NT2/D1 (cell line): ENCODE measurements at regions not wholly inside any gene's neighbourhood (a gene's known extent, or its start where the extent isn't known, plus 50 kb on each side); places are given as distances from the start of the nearest gene placed in this dataset.

Experiments used
- SUZ12 ChIP-seq: IDR thresholded peaks from 2 replicates; pipeline ENCODE4 v1.6.1; 2011; ENCODE audit not compliant: insufficient read length, insufficient read depth; ENCODE audit errors: extremely low read depth
- ZNF274 ChIP-seq: IDR thresholded peaks from 2 replicates; pipeline ENCODE4 v1.6.1; 2011; ENCODE audit warnings: mild to moderate bottlenecking, low read depth, low read length

DNA sequence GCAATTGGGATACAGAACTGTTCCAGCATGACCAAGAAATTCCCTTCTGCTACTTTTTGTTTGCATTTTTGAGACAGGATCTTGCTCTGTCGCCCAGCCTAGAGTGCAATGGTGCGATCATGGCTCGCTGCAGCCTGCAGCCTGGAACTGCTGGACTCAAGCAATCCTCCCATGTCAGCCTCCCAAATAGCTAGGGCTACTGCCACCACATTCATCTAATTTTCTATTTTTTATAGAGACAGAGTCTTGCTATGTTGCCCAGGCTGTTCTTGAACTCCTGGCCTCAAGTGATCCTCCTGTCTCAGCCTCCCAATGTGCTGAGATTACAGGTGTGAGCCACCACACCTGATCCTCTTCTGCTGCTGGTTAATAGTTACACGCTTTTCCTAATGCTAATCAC lies 204.9 kb downstream of the SOX4 start:
- TF ChIP-seq ZNF274 (no peak), SUZ12 (no peak)
